Ishikawa (cell line): ENCODE measurements at regions not wholly inside any gene's neighbourhood (a gene's known extent, or its start where the extent isn't known, plus 50 kb on each side); places are given as distances from the start of the nearest gene placed in this dataset.

Experiments used
- CEBPB ChIP-seq: IDR thresholded peaks from 2 replicates; pipeline ENCODE4 v1.6.1; 2012
- EGR1 ChIP-seq: IDR thresholded peaks from 2 replicates; pipeline ENCODE4 v1.6.1; 2012
- EP300 ChIP-seq: IDR thresholded peaks from 2 replicates; pipeline ENCODE4 v1.6.1; 2012; ENCODE audit warnings: borderline replicate concordance
- FOXM1 ChIP-seq: IDR thresholded peaks from 2 replicates; pipeline ENCODE4 v1.6.1; 2012; ENCODE audit warnings: low read depth, borderline replicate concordance
- MAX ChIP-seq: IDR thresholded peaks from 2 replicates; pipeline ENCODE4 v1.6.1; 2012
- TAF1 ChIP-seq: IDR thresholded peaks from 2 replicates; pipeline ENCODE4 v1.6.1; 2012; ENCODE audit warnings: low read depth, mild to moderate bottlenecking
- TEAD4 ChIP-seq: IDR thresholded peaks from 2 replicates; pipeline ENCODE4 v1.6.1; 2012
- YY1 ChIP-seq: IDR thresholded peaks from 2 replicates; pipeline ENCODE4 v1.6.1; 2012; ENCODE audit warnings: low read depth

GRCh38 chr17:74054249-74054648, 149.2 kb upstream of the RPL38 start:
- TF ChIP-seq CEBPB (no peak), TEAD4 (no peak), EGR1 (no peak), MAX (no peak), YY1 (no peak), EP300 (no peak), FOXM1 (no peak), TAF1 (no peak)
